Superior temporal gyrus (tissue), 1 donor: ENCODE measurements at regions not wholly inside any gene's neighbourhood (a gene's known extent, or its start where the extent isn't known, plus 50 kb on each side); places are given as distances from the start of the nearest gene placed in this dataset.
"Not testable (repeated sequence)": the region's sequence is repeated elsewhere in the genome, so short reads cannot be mapped to it uniquely, and the experiment has no call there.

ENCODE experiments used
- DNase-seq: peaks from one replicate; pipeline ENCODE4 v3.0.0-alpha.2; 2016; ENCODE audit errors: extremely low spot score

DNA sequence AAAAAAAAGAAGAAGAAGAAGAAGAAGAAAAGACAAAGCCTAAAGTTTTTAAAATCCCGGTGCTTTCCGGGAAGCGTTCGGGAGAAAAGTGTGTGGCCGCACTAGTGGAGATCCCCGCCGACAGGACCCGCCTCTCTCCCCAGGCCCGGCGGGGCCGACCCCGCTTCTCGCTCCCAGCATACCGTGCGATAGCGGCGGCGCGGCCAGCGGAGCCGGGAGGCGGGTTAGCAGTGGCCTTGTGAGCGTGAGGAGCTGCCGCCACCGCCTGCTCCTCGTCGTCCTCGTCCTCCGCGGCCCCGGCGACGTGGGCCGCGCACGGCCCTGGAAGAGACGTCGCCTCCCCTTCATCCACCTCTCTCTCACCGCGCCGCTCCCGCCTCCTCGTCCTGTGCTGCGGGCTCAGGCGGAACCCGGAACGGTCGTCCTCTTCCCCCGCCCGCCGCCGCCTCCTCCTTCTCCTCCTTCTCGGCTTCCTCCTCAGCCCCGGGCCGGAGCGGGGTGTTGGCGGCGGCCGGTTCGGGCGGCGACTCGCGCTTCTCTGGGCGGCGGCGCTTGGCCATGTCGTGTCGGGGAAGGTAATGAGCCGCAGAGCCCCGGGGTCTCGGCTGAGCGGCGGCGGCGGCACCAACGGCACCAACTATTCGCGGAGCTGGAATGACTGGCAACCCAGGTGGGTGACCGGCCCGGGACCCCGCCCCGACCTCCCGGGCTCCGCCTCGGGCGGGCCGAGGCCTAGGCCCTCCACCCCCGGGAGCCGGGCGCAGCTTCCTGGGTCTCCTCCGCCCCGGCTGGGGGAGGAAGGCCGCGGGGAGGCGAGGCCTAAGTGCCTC, 62.6 kb upstream of the CDR2 start:
- peak; percentile 58 for DNase-seq

- DNase-seq: not testable (repeated sequence)
Observed at GRCh38 chr16:22436326-22436822, 62.0 kb upstream of the CDR2 start.

- not testable (repeated sequence) for DNase-seq
Observed at GRCh38 chr16:22431314-22431713, 56.9 kb upstream of the CDR2 start.

GRCh38 chr16:22428654-22429053, 54.2 kb upstream of the CDR2 start:
- no peak for DNase-seq

- DNase-seq: no peak
Observed at GRCh38 chr16:22427556-22427955, 53.1 kb upstream of the CDR2 start.

- DNase-seq: no peak
Observed at GRCh38 chr16:22425847-22426246, 51.4 kb upstream of the CDR2 start.

GRCh38 chr16:22425036-22425801, 50.8 kb upstream of the CDR2 start:
- DNase-seq: no peak

- peak; percentile 24 for DNase-seq
Observed at GRCh38 chr16:22424161-22424937, 49.9 kb upstream of the CDR2 start.
